Lower leg skin (tissue), 3 donors: ENCODE measurements at regions not wholly inside any gene's neighbourhood (a gene's known extent, or its start where the extent isn't known, plus 50 kb on each side); places are given as distances from the start of the nearest gene placed in this dataset.

ENCODE experiments used
- CTCF ChIP-seq, 3 donors: fragments of 450-650 bp; IDR thresholded peaks; one replicate each; pipeline ENCODE4 v1.5.1; 2016; ENCODE audit warnings: antibody characterized with exemption in 3 of 3, mild to moderate bottlenecking in 3 of 3, moderate library complexity in 2 of 3
- POLR2A ChIP-seq, 2 donors: fragments of 450-650 bp; IDR thresholded peaks; one replicate each; pipeline ENCODE4 v1.6.1; 2016 to 2017; ENCODE audit warnings: antibody characterized with exemption in 2 of 2, mild to moderate bottlenecking in 1 of 2, moderate library complexity in 1 of 2

GRCh38 chr1:181312946-181313345, 170.4 kb upstream of the CACNA1E start:
- TF ChIP-seq CTCF (IDR thresholded peaks at IDR 0.05) (no peak), POLR2A (IDR thresholded peaks at IDR 0.05) (no peak)
